SU-DHL-6 (cell line): ENCODE measurements at regions not wholly inside any gene's neighbourhood (a gene's known extent, or its start where the extent isn't known, plus 50 kb on each side); places are given as distances from the start of the nearest gene placed in this dataset.

Experiments used
- H2AFZ ChIP-seq: fragments of 200-600 bp; sonication (generic); 2 replicates; pipeline ENCODE4 v1.6.1; 2014; ENCODE audit warnings: low read depth, mild to moderate bottlenecking, moderate library complexity, mixed read lengths, antibody characterized with exemption, low read length; ENCODE audit not compliant: severe bottlenecking
- H3F3A ChIP-seq: fragments of 200-600 bp; shearing (Covaris generic); 2 replicates; pipeline ENCODE4 v1.6.0; 2016; ENCODE audit warnings: antibody characterized with exemption, mild to moderate bottlenecking; ENCODE audit not compliant: insufficient read depth
- H3K27ac ChIP-seq: fragments of 200-600 bp; sonication (generic); 2 replicates; pipeline ENCODE4 v1.5.1; 2016; ENCODE audit warnings: low read depth, mild to moderate bottlenecking, low read length, moderate library complexity, mixed read lengths
- H3K27me3 ChIP-seq: fragments of 200-600 bp; sonication (generic), shearing (Covaris generic); 2 replicates; pipeline ENCODE4 v1.6.0; 2014; ENCODE audit warnings: mild to moderate bottlenecking, low read length
- H3K36me3 ChIP-seq: fragments of 200-600 bp; sonication (generic); 2 replicates; pipeline ENCODE4 v1.6.1; 2014; ENCODE audit warnings: mild to moderate bottlenecking, low read length, mixed read lengths
- H3K4me2 ChIP-seq: fragments of 300-600, 200-600 bp; shearing (Covaris generic), sonication (generic); 2 replicates; pipeline ENCODE4 v1.6.0; 2014; ENCODE audit warnings: low read length, low read depth, mild to moderate bottlenecking; ENCODE audit not compliant: poor library complexity, severe bottlenecking
- H3K4me3 ChIP-seq: fragments of 200-600 bp; sonication (generic); 2 replicates; pipeline ENCODE4 v1.5.1; 2014; ENCODE audit warnings: antibody characterized with exemption, low read length, mild to moderate bottlenecking, mixed read lengths; ENCODE audit not compliant: insufficient read depth, poor library complexity, severe bottlenecking
- H3K79me2 ChIP-seq: fragments of 200-600 bp; sonication (generic); 2 replicates; pipeline ENCODE4 v1.6.1; 2014; ENCODE audit warnings: mild to moderate bottlenecking, low read length, moderate library complexity; ENCODE audit not compliant: insufficient read depth
- H3K9ac ChIP-seq: fragments of 200-600 bp; sonication (generic); 2 replicates; pipeline ENCODE4 v1.7.0; 2014; ENCODE audit warnings: mild to moderate bottlenecking, low read length
- H3K9me2 ChIP-seq: fragments of 200-600 bp; sonication (generic); replicated peaks from 2 replicates; pipeline ENCODE4 v1.6.1; 2014; ENCODE audit warnings: low read length; ENCODE audit not compliant: insufficient read depth
- H3K9me3 ChIP-seq: fragments of 200-600 bp; sonication (generic); 2 replicates; pipeline ENCODE4 v1.6.1; 2014; ENCODE audit warnings: low read length, mixed read lengths; ENCODE audit not compliant: insufficient read depth
- H4K20me1 ChIP-seq: fragments of 200-600 bp; sonication (generic); 2 replicates; pipeline ENCODE4 v1.6.1; 2014; ENCODE audit warnings: low read depth, mild to moderate bottlenecking, antibody characterized with exemption, low read length, moderate library complexity, mixed read lengths
- CTCF ChIP-seq: fragments of 200-600 bp; sonication (generic); IDR thresholded peaks from one replicate; pipeline ENCODE4 v1.5.1; 2017; ENCODE audit warnings: antibody characterized with exemption, mild to moderate bottlenecking, low read length, moderate library complexity; ENCODE audit not compliant: insufficient read depth, poor library complexity, severe bottlenecking
- EZH2phosphoT487 ChIP-seq: fragments of 200-600 bp; sonication (generic), shearing (Covaris generic); conservative IDR thresholded peaks from 2 replicates; pipeline ENCODE4 v1.6.1; 2018; ENCODE audit warnings: mild to moderate bottlenecking, antibody characterized with exemption, low read length, moderate library complexity, mixed read lengths

- Histone ChIP-seq H3K27ac (no peak overlapping the region), H3K9me3 (no peaks in the 10 kb centered on the region), H3K9ac (no peak overlapping the region), H3F3A (no peaks in the 10 kb centered on the region), H2AFZ (no peak overlapping the region), H3K79me2 (no peaks in the 10 kb centered on the region), H3K9me2 (no peaks in the 10 kb centered on the region), H3K27me3 (no peaks in the 10 kb centered on the region), H4K20me1 (no peaks in the 10 kb centered on the region), H3K4me3 (no peak overlapping the region), H3K4me2 (no peak overlapping the region), H3K36me3 (no peaks in the 10 kb centered on the region)
- no peak for TF ChIP-seq EZH2phosphoT487
- no peak for TF ChIP-seq CTCF
Observed at GRCh38 chr2:208982831-208983230, 441.0 kb upstream of the MAP2 start.

GRCh38 chr2:208983486-208983885 lies 440.4 kb upstream of the MAP2 start:
- Histone ChIP-seq H4K20me1 (no peaks in the 10 kb centered on the region), H3K9me3 (no peaks in the 10 kb centered on the region), H3K9me2 (no peaks in the 10 kb centered on the region), H3K79me2 (no peaks in the 10 kb centered on the region), H3K27me3 (no peaks in the 10 kb centered on the region), H3K4me3 (no peak overlapping the region), H3K9ac (no peak overlapping the region), H3F3A (no peaks in the 10 kb centered on the region), H2AFZ (no peak overlapping the region), H3K36me3 (no peaks in the 10 kb centered on the region), H3K4me2 (no peak overlapping the region), H3K27ac (no peak overlapping the region)
- TF ChIP-seq CTCF (no peak), EZH2phosphoT487 (no peak)

- no peak overlapping the region for H3K4me3 ChIP-seq
- no peaks in the 10 kb centered on the region for H3K27me3 ChIP-seq
- H3K9me2 ChIP-seq, result no peaks in the 10 kb centered on the region
- TF ChIP-seq CTCF, result no peak
- TF ChIP-seq EZH2phosphoT487, result no peak
- no peaks in the 10 kb centered on the region for H3F3A ChIP-seq
- H3K27ac ChIP-seq, result no peak overlapping the region
- H3K36me3 ChIP-seq, result no peaks in the 10 kb centered on the region
- no peaks in the 10 kb centered on the region for H4K20me1 ChIP-seq
- no peaks in the 10 kb centered on the region for H3K79me2 ChIP-seq
- no peak overlapping the region for H3K4me2 ChIP-seq
- H2AFZ ChIP-seq, result no peak overlapping the region
- H3K9me3 ChIP-seq, result no peaks in the 10 kb centered on the region
- no peak overlapping the region for H3K9ac ChIP-seq
Observed at GRCh38 chr2:208984376-208985090, 439.3 kb upstream of the MAP2 start.
